GM18861 (cell line): ENCODE measurements at regions not wholly inside any gene's neighbourhood (a gene's known extent, or its start where the extent isn't known, plus 50 kb on each side); places are given as distances from the start of the nearest gene placed in this dataset.
A peak's percentile ranks its signal among the peaks of the same experiment; 100 is the strongest.
"Not testable (repeated sequence)": the region's sequence is repeated elsewhere in the genome, so short reads cannot be mapped to it uniquely, and the experiment has no call there.

ENCODE experiments used
- ATAC-seq: cut with Tn5 transposase; IDR thresholded peaks from one replicate; pipeline ENCODE4 v1.9.1; 2021; ENCODE audit not compliant: unreplicated experiment

- ATAC-seq: not testable (repeated sequence)
Measured at GRCh38 chr17:18546514-18547398, 70.2 kb downstream of the LGALS9C start.

DNA sequence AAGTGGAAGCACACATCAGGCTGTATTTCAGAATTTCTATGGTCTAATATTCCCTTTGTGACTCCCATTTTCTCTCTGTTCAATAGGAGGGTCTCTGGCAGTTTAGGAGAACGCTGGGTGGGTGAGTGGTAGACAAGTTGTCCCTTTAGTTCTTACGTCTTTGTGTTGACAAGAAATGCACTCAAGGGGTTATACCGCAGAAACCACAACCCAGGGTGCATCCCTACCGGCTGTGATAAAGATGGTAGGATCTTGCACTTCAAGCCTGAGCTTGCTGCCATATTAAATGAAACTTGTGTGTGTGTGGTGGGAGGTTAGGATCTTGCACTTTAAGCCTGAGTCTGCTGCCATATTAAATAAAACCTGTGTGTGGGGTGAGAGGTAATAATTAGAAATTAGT is 80.5 kb downstream of the LGALS9C start:
- not testable (repeated sequence) for ATAC-seq

- peak; percentile 67 for ATAC-seq
Measured at GRCh38 chr17:18563381-18564098, 80.7 kb downstream of the TBC1D28 start.

DNA sequence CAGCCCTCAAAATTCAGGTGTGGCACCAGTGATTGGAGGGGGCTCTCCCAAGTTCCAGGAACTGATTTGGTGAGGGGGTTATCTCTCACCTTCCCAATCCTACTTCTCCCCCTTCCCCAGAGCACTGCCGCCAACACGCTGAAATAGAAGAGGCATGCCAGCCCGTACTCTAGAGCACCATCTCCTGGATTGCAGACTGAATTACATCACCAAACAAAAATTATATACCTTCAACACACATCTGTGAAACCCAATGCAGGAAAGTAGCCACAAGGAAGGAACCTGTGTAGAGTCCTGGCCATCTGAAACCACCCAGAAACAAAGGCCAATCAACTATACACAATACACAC is 80.1 kb downstream of the TBC1D28 start:
- peak; percentile 16 for ATAC-seq

DNA sequence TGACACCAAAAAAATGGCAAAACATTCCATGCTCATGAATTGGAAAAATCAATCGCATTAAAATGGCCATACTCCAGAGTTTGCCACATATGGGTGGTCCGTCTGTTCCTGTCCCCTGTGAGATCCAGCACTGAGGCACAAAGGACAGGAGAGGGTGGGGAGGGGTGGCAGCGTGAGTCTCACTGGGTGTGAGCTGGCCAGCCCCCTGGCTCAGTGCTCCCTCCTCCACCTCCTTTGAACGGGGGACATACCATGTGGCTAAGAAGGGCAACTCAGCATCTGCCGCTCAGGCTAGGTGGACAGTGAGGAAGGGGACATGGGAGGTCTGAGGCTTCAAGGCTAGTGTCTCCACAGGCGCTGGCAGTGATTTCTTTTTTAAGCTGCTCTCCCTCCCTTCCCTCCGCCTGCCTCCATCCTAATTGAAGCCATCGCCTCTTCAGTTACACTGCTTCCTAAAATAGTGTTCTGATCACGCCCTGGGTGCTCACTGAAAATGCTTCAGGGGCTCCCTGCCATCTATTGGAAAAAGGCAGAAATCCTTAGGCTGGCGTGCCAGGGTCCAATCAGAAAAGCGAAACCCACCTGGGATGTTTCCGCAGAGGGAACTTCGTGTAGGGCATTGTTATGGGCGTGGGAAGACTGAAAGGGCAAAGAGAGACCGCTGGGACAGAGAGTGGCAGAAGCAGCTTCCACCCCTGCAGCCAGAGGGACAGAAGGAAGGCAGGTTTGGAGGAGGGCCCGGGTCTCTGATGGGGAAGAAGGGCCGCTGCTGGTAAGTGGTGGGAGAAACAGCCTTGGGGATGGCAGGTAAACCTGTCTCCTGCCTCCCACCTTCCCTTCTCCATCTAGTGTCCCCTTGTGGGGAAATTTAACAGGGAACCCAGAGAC is 75.8 kb downstream of the TBC1D28 start:
- ATAC-seq: not testable (repeated sequence)

DNA sequence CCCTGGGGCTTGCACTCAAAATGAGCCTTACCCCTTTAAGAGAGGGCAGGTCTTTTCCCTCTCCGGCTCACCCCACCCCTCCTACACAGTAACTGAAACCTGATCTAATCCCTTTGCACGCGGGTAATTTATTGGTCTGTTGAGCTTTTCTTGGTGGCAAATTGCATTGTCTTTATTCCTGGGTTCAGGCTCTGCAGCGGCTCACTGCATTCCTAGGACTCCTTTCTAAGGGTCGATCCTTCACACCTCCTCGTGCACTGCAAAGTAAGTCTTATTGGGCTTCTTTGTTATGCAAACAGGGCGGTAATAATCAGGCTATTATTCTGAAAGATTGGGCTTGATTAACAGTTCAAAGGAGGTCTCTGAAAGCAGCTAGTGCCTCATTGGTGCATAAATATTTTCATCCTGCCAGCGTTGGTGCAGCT is 74.7 kb downstream of the TBC1D28 start:
- ATAC-seq: not testable (repeated sequence)

GRCh38 chr17:18572536-18572935 is 71.7 kb downstream of the TBC1D28 start:
- not testable (repeated sequence) for ATAC-seq

DNA sequence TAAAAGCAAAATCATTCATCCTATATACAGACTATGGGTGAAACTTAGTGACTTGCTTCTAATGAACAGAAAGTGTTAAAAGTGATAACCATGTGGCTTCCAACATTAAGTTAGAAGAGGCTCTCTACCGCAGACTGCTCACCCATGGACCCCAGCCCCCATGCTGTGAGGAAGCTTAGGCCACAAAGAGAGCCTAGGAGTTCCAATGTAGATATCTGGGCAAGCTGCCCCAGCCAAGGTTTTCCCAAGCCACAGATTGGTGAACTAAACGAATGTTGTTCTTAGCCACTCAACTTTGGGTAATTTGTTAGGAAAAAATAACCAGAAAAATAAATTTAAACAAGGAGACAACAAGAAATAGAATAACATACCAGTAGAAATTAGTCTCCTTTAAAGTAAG is 70.1 kb downstream of the TBC1D28 start:
- ATAC-seq: not testable (repeated sequence)
